Body of pancreas (tissue), 4 donors: ENCODE measurements at regions not wholly inside any gene's neighbourhood (a gene's known extent, or its start where the extent isn't known, plus 50 kb on each side); places are given as distances from the start of the nearest gene placed in this dataset.

Source experiments
- POLR2A ChIP-seq, 3 donors: fragments of 450-650 bp; IDR thresholded peaks; one replicate each; pipeline ENCODE4 v1.6.1; 2016; ENCODE audit warnings: antibody characterized with exemption in 3 of 3, mild to moderate bottlenecking in 2 of 3
- TF ChIP-seq, protein P1 (sequence below), 7 experiments: fragments of 450-650 bp in 4 of 7; fragments of 200-600 bp in 3 of 7; sonication (generic) in 3 of 7; IDR thresholded peaks; one replicate each; pipeline ENCODE4 v1.5.1; 2016 to 2019; ENCODE audit warnings: antibody characterized with exemption in 7 of 7

DNA sequence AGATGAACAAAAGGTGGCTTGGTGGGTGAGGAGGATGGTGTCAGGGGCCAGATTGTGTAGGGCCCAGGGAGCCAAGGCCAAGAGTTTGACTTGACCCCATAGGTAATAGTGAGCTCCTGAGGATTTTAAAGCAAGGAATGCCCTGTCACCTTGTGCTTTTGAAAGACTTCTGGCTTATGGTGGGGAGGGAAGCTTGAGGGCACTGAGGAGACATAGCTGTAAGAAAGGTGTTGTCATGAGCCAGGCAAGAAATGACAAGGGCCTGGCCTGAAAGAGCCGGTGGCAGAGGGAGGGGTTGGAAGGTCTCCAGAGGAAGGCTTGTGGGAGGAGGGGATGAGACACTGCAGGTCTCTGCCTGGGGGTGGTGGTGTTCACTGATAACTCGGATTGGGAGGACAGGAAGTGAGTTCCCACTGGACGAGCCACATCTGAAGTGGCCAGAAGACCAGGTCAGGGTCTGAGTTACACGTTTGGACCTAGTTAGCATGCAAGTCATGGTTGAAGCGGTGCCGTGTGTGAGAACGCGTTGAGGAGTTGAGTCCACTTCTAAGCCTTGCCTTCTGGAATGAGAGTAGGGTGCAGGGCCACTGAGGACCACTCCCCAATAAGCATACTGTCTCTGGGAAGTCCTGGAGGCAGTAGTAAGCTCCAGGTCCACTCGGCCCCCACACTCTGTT, 64.3 kb downstream of the TET3 start:
- TF ChIP-seq, protein P1, sequence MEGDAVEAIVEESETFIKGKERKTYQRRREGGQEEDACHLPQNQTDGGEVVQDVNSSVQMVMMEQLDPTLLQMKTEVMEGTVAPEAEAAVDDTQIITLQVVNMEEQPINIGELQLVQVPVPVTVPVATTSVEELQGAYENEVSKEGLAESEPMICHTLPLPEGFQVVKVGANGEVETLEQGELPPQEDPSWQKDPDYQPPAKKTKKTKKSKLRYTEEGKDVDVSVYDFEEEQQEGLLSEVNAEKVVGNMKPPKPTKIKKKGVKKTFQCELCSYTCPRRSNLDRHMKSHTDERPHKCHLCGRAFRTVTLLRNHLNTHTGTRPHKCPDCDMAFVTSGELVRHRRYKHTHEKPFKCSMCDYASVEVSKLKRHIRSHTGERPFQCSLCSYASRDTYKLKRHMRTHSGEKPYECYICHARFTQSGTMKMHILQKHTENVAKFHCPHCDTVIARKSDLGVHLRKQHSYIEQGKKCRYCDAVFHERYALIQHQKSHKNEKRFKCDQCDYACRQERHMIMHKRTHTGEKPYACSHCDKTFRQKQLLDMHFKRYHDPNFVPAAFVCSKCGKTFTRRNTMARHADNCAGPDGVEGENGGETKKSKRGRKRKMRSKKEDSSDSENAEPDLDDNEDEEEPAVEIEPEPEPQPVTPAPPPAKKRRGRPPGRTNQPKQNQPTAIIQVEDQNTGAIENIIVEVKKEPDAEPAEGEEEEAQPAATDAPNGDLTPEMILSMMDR (IDR thresholded peaks at IDR 0.05): no peak
- TF ChIP-seq POLR2A (IDR thresholded peaks at IDR 0.05): no peak
